NOMO-1 (cell line): ENCODE measurements at regions not wholly inside any gene's neighbourhood (a gene's known extent, or its start where the extent isn't known, plus 50 kb on each side); places are given as distances from the start of the nearest gene placed in this dataset.
"Not testable (repeated sequence)": the region's sequence is repeated elsewhere in the genome, so short reads cannot be mapped to it uniquely, and the experiment has no call there.

Experiments used
- DNase-seq, 2 experiments: peaks; one replicate each; lab custom pipeline; 2025; ENCODE audit not compliant: unreplicated experiment in 2 of 2; lab: John Stamatoyannopoulos, UW

DNA sequence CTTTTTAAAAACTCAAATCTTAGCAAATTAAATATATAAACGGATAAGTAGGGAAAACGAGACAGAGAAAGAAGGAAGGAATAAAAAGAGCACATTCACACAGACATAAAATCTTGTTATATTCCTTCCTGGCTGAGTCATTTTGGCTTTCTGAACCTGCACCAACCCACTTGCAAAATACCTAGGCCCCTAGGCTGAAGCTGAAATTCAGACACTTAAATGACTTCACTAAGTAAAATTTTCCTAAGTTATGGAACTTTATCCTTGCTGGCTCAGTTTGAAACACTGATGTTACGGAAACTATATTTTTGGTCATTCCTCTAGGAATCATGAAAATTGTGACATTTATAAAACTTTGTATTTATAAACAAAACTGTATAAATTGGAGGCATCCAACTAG lies 462.8 kb upstream of the NFIA start:
- DNase-seq, result no peak

DNA sequence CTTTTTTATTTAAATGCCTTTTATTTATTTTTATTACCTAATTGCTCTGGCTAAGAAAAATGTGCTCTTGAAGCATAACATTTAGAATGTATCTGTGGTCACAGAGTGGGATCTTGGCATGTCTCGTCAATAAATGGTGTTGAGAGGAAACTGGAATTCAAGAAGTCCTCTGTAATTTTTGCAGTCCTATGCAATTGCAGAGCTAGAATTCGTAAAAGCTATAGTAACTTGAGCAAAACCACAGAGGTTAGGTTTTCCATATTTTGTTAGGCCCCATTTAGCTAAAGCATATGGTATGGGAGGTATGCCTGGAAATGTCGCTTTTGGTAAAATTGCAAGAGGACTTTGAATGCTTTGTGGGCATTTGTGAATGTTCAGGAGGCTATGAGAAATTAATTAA lies 466.7 kb upstream of the NFIA start:
- no peak for DNase-seq

DNA sequence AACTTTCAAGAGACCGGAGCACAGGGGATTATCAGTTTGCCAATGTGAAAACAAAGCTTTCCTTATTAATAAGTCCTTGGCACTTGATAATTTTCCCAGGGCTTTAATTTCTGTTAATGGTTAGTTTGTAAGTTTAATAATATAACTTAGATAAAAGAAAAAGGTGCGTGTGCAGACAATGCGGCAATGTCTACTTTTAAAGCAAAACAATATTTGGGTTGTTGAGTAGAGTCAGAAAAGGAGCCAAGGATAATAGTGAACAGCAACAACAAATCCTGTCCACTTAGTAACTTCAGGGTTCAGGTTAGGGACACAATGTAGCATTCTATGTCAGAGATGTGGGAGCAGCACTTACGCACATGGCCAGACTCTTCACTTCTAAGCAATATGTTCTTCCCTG lies 469.6 kb upstream of the NFIA start:
- no peak for DNase-seq

DNA sequence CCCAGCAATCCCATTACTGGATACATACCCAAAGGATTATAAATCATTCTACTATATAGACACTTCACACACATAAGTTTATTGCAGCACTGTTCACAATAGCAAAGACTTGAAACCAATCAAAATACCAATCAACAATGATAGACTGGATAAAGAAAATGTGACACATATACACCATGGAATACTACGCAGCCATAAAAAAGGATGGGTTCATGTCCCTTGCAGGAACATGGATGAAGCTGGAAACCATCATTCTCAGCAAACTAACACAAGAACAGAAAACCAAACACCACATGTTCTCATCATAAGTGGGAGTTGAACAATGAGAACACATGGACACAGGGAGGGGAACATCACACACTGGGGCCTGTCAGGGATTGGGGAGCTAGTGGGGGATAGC lies 475.4 kb upstream of the NFIA start:
- DNase-seq, result not testable (repeated sequence)

DNA sequence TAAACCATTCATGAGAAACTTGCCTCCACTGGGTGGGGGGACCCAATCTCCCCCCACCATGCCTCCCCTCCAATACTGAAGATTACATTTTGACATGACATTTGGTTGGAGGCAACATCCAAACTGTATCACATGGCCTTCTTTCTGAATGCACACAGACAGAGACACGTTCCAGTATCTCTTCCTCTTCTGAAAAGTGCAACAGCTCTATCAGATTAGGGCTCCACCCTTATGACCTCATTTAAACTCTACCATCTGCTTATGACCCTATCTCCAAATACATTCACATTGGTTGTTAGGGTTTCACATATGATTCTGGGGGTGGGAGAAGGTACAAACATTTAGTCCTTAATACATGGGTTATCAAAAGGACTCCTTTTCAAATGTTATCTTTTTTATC lies 481.8 kb upstream of the NFIA start:
- DNase-seq, result no peak

DNA sequence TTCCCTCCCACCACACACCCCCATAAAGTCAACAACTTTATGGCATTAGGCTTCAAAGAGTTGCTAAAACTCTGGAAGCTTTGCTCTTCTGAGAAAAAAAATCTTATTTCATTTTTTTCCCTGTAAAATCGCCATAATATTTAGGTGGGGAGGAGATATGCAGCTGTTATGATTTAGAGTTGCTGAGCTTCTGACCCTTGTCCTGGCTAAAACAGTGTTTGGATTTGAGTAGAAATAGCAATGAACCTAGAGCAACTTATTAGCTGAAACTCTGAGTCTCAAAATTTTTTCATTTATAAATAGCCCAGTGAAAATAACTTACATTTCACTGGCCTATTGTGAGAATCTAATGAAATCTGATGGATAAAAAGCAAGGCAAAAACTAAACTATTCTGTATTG lies 482.8 kb upstream of the NFIA start:
- DNase-seq, result no peak

DNA sequence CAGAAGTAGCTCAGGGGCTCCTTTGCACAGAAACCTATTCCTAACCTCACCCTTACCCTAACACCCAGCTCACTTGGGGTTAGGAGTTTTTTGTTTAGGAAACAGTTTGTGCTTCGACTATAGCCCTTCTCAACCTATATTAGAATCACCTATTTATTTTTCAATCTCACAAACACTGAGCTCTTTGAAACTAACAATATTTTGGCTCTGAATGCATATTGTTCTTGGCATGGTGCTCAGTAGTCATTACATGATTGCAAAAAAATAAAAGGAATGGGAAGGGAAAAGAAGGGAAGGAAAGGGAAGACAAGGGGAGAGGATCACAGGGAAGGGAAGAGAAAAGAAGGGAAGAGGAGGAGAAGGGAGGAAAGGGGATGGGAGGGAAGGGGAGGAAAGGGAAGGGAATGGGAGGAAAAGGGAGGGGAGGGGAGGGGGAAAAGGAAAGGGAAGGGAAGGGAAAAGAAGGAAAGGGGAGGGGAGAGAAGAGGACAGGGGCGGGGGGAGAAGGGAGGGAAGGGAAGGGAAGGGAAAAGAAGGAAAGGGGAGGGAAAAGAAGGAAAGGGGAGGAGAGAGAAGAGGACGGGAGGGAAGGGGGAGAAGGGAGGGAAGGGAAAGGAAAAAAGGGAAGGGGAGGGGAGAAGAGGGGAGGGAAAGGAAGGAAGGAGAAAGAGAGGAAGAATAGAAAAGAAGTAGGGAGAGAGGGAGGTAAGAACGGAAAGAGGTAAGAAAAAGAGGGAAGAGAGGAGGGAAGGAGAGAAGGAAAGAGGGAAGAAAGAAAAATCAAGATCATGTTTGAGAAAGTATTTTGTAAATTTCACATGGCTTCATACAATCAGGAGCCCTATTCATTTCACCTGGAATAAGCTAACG lies 484.1 kb upstream of the NFIA start:
- DNase-seq, result no peak

DNA sequence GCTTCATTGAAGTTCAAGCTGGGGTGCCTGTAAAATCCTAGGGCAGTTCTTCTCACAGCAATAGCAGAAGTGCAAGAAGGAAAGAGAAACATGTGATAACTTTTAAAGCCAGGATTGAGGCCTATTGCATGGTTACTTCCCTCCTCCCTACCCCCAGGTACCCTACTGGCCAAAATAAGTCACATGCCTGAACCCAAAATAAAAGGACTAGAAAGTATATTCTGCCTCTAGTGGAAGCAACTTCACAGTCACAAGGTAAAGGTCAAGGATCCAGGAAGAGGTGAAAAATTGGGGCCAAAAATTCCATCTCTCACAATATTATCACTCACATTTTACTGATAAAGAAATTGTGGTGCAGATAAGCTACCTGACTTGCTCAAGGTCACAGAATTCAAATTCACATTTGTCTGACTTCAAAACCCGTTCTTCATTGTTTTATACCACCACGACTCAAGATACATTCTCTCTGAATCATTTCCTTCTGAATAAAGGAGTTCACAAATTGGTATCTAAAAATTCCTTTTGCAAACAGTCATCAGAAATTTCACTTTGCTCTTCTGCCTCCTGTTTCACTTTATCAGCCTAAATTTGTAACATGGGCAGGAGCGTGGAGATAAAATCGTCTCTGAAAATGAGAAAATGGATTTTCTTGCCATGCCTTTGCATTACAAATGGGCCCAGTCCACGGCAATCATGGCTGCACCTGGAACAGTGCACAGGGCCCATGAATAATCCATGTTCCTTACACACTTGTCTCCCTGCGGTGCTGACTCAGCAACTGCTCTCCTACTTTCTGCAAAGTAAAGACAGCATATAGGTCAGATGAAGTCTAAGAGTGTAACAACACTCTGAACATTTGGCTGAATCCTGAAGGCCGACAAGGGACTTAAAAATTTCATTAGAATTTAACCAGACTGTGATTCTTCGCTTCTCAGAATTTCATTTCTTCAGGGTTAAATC lies 485.3 kb upstream of the NFIA start:
- DNase-seq, result no peak

DNA sequence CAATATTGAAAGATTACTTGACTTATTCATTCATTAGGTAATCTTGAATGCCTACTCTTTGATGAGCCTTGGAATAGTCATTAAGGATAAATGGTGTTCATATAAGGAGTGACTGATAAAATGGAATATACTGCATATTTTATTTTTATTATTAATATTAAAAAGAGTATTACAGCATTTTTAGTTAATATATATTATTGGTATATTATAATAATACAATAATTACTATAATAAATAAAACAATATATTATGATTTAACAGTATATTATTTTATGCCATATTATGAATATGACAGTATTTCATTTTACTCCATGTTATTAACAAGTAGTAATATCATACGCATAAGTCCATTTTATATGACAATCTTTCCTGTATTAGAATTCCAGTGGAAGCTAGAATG lies 490.8 kb upstream of the NFIA start:
- no peak for DNase-seq

DNA sequence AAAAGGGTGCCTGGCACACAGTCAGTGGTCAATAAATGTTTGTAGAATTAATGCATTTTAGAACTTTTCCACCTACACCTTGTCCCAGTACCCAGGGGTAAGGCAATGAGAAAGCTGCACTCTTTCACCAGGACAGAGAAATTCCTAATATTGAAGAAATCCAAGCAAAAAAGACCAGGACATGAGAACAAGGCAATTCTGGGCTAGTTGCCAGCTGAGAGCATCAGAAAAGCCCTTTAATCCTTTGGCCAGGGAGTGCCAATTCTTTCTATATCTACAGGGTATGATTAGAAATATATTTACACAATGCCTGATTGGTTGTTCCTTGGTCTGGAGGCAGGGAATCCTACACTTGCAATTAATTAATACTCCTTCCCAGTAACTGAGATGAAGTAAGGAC lies 492.4 kb upstream of the NFIA start:
- DNase-seq, result no peak

DNA sequence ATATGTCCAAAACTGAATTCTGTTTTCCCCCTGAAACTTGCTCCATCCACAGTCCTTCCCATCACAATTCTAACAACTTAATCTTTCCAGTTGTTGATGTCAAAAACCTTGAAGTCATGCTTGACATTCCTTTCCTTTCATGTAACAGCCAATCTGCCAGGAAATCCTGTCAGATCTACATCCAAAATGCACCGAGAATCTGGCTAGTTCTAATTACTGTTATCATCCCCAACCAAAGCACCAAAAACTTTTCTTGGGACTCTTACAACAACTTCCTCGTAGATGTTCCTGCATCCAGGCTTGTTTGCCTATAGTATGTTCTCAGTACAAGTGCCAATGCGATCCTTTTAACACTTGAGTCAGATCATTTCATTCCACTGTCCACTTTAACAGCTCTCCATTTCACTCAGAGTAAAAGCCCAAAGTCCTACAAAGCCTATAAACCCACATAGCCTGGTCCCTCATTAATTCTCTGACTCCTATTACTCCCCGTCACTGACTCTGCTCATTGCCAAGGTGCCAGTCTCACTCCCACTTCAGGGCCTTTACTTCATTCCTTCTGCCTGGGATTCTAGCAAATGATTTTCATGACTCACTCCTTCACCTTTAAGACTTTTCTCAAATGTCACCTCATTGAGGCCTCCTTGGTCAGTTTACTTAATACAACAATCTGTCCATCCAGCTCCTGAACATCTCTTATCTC lies 493.2 kb upstream of the NFIA start:
- DNase-seq, result no peak

DNA sequence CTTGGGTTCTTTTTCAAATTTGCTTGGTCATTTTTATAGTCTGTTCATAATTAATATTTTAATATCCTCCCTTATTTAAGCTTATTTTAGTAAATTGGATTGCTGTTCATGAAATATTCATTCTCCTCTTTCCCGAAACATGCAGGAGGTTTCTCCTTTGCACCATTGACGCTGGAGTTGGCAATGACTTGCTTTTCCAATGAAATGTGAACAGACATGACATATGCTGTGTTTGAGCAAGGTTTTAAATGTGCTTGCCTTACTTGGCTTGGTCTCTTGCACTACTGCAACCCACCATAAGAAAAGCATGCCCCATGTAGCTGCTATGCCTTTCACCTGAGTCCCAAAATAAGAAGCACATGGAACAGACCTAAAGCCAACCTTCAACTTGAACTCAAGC lies 498.0 kb upstream of the NFIA start:
- DNase-seq, result no peak

DNA sequence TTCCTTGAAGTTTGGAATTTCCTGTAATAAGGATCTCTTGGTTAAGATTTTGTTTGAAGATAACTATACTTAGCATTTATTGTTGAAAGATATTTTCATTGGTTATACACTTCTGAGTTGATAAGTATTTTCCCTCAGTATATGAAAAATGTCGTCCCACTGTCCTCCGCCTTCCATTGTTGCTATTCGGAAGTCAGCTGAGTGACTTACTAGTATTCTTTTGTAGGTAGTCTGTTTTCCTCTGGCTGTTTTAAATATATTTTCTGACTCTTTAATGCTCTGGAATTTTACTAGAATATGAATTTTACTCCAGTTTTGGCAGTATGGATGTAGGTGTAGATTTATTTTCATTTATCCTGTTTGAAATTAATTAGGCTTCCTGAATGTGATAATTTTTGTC lies 498.7 kb upstream of the NFIA start:
- DNase-seq, result no peak

DNA sequence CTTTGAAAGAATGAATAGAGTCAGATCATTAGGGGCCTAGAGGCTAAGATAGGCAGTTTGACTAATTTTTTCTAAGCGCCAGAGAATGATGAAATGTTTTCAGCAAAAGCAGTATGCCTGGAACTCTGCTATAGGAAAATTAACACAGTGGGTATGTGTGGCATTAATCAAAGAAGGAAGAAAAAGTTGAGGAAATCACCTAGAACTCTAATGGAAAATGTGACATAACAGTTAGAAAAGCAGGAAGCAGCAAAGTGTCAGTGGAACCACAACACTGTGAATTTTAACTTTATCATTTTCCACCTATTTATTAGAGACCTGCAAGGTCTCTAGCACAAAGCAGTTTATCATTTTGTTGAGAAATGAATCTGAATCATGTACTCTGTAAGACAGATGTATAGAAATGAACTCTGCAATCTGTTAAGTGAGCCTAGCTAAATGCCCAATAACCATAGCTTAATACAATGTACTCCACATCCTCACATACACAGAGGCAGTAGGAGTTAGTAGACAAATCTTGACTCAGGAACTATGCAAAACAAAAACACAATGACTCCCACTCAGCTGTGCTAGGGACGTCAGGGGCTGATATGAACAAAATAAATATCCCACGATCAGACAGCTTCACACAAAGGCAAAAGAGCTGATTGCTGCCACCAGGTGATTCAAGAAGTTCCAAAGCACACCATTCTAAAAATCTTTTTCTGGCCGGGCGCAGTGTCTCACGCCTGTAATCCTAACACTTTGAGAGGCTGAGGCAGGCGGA lies 500.7 kb upstream of the NFIA start:
- no peak for DNase-seq

DNA sequence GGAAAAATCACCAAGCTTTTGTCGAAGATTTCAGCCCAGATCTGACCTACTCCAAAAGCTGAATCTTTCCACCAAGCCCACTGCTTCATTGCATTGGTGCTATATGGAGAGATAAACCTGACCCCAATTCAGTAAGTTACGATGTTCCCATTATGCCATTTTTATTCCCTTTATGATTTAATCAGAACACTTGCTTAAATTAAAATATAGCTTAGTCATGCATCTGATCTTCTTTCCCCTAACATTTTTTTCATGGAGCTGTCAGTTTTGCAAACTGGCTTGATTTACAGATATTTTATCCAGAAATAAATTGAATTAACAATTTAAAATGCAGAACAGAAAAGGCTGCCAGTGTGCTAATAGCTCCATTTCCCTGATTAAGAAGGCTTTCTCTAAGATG lies 503.5 kb upstream of the C1orf87 start:
- no peak for DNase-seq

DNA sequence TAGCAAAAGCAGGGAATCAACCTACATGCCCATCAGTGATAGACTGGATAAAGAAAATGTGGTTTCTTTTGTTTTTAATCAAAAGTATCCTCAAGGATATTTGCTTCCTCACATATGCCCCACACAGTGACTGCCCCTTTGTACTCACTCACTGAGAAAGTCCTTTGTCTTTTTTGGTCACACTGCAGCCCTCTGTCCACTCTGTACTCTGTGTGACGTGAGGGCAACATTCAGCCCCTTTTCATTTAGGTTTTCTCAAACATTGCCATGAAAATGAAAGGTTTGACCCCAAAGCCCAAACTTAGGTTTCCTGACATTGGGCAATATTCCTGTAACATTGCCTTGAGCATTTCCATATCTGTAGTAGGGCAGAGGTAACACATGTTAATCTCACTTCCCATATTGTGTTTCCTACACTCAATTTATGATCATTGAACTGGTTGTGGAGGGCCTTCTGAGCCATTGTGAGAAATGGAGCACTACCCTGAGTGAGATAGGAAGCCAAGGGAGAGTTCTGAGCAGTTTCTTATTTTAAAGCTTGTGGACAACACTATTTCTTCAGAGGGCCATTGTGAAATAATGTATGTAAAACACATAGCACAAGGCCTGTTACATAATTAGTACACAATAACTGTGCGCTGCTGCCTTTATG lies 501.9 kb upstream of the C1orf87 start:
- peak; percentile 66 to 89 for DNase-seq

DNA sequence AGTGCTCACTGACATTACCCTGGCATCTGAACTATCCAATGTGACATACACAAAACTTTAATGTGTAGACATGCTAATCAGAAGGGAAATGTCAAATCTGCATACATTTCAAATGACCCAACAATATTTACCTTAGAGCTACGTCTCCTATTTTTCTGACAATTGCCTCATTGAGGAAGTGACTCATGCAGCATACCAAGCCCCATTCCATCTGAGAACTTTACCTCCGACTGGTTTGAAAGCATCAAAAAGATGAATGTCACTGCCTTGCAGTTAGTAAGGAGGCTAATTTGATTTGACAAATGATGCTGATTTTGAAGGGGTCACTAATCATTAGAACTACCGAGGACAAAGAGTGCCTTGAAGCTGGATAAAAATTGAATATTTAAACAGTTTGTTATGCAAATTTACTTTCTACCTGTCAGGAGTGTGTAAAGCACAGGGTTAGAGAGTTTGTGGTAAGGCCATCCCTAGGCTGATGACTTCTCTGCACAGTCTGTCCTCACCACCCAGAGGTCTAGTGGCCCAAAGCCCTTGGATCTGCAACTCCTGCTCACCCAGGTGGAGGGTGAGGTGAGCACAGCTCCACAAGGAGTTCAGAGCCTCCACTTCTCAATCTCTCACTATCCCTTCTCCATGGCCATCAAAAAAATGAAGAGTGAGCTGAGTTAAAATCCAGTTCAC lies 500.3 kb upstream of the C1orf87 start:
- DNase-seq, result peak; percentile 28 to 66

DNA sequence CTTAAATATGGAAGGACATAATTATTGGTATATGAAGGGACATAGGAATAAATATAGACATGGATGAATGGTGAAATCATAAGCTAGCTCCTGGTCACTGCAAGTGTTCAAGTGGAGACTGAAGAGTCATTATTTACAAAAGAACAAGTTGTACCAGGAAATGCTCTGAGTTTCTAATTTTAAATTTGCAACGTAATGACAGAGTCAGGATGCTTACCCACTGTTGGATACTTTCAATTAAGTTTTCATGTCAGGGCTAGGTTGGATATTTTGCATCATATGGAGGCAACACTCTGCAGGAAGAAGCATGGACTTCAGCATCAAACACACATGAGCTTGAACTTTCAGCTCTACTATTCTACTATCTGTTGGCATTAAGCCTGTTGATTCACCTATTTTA lies 499.6 kb upstream of the C1orf87 start:
- no peak for DNase-seq

DNA sequence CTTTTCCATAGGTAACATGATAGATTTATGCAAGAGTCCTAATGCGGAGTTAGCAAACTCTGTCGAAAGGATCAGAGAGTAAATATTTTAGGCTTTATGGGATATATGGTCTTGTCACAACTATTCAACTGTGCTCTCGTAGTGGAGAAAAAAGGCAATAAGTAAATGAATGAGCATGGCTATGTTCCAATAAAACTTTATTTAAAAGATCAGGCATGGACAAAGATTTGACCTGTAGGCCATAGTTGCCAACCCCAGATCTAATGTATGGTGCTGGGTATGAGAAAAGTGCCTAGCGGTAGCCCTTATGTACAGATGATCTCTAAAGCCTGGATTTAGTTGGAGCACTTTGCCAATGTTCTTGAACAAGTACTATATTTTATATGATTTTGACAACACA lies 498.8 kb upstream of the C1orf87 start:
- no peak for DNase-seq
